ENCODE measurements at regions not wholly inside any gene's neighbourhood (a gene's known extent, or its start where the extent isn't known, plus 50 kb on each side); places are given as distances from the start of the nearest gene placed in this dataset.
A peak's percentile ranks its signal among the peaks of the same experiment; 100 is the strongest.

DNA sequence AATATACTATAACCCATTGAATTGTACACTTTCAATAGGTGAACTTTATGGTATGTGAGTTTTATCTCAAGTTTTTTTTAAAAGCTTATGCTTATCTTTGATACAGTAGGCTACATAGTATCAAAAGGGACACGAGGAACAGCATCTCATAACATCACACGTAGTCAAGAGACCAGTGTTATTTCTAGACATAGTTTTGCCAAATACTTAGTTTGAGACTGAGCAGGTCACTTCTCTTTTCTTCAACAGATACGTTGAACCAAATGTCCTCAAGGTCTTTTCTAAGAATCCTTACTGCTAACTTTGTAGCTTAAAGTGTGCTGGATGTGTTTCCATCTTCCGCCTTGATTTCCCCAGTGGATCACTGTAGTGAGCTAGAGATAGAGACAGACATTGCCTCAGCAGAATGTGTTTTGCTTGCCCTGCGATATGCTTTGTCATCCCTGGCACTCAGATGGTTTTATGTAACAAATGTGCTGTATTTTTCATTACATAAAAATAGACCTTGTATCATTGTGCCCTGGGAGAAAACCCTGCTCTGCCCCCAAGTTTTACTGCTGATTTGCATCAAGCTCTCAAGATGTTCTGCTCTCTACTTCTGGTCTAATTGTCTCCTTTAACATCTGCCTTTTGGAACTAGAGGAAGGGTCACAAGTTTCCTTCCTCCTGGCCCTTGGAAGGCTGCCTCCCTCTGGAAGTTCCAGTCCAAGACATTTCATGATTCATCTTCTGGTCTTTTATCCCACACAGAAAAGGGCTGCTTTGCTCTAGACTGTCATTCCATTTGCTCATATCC is 426.4 kb upstream of the RGMA start:
- no peaks in the 10 kb centered on the region for H3K36me3 ChIP-seq (ENCODE audit: control insufficient read depth in 2 of 4, insufficient read depth in 4 of 4, low read length in 3 of 4)
- H4K91ac ChIP-seq (replicated peaks; ENCODE audit: insufficient read length, low read length) = no peak overlapping the region
- no peak overlapping the region for H2BK5ac ChIP-seq (ENCODE audit: low read depth, low read length)
- no peak overlapping the region for H2BK12ac ChIP-seq (ENCODE audit: low read depth, low read length)
- CTCF ChIA-PET (ENCODE audit: partially characterized antibody) = interaction anchor here (0.6 to 1.5 kb wide), 4 partner anchors 234 to 604 kb away, joined by 3 to 5 read pairs (median 4); no protein-coding TSS in a partner anchor
- no peak overlapping the region for H2BK120ac ChIP-seq (replicated peaks; ENCODE audit: low read depth, low read length)
- TF ChIP-seq EZH2 (IDR thresholded peaks at IDR 0.05; ENCODE audit: low read depth, low read length, severe bottlenecking) (no peak), RXRA (IDR thresholded peaks at IDR 0.05; ENCODE audit: insufficient read depth, low read depth, low read length) (no peak), RAD21 (IDR thresholded peaks at IDR 0.05 in 1 of 2, conservative IDR thresholded peaks at IDR 0.05 in 1 of 2; ENCODE audit: low read depth in 2 of 2, low read length in 2 of 2) (peak in 1 of 2 experiments; percentile 44; a peak in 2 of 4 replicates), CREB1 (IDR thresholded peaks at IDR 0.05) (no peak), CHD1 (IDR thresholded peaks at IDR 0.05; ENCODE audit: low read depth, low read length) (no peak)
- TF ChIP-seq, protein P1, sequence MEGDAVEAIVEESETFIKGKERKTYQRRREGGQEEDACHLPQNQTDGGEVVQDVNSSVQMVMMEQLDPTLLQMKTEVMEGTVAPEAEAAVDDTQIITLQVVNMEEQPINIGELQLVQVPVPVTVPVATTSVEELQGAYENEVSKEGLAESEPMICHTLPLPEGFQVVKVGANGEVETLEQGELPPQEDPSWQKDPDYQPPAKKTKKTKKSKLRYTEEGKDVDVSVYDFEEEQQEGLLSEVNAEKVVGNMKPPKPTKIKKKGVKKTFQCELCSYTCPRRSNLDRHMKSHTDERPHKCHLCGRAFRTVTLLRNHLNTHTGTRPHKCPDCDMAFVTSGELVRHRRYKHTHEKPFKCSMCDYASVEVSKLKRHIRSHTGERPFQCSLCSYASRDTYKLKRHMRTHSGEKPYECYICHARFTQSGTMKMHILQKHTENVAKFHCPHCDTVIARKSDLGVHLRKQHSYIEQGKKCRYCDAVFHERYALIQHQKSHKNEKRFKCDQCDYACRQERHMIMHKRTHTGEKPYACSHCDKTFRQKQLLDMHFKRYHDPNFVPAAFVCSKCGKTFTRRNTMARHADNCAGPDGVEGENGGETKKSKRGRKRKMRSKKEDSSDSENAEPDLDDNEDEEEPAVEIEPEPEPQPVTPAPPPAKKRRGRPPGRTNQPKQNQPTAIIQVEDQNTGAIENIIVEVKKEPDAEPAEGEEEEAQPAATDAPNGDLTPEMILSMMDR (IDR thresholded peaks at IDR 0.05; ENCODE audit: control extremely low read depth in 1 of 3, insufficient read depth in 1 of 3, low read depth in 1 of 3, low read length in 3 of 3) = peak in 1 of 3 experiments; percentile 25; a peak in 2 of 4 replicates
- no peaks in the 10 kb centered on the region for H3K79me1 ChIP-seq (ENCODE audit: low read depth, low read length)
- no peak overlapping the region for H3K27ac ChIP-seq (ENCODE audit: low read depth, low read length)
- H2AK5ac ChIP-seq (ENCODE audit: low read depth, low read length) = no peak overlapping the region
- H4K20me1 ChIP-seq (replicated peaks in 1 of 2; ENCODE audit: control insufficient read depth in 1 of 2, insufficient read depth in 2 of 2, low read length in 2 of 2) = no peaks in the 10 kb centered on the region
- H3K4me1 ChIP-seq (replicated peaks in 1 of 4; ENCODE audit: control insufficient read depth in 3 of 4, insufficient read depth in 4 of 4, low read length in 3 of 4) = no peaks in the 10 kb centered on the region
- no peaks in the 10 kb centered on the region for H3K79me2 ChIP-seq (ENCODE audit: control insufficient read depth in 1 of 2, insufficient read depth in 2 of 2, low read length in 2 of 2)
- H3K56ac ChIP-seq (replicated peaks; ENCODE audit: insufficient read length, low read depth, low read length) = no peak overlapping the region
- H3K23ac ChIP-seq (ENCODE audit: insufficient read length) = no peak overlapping the region
- DNase-seq (ENCODE audit: low read depth in 1 of 2, low spot score in 2 of 2) = no peak
- H4K8ac ChIP-seq (ENCODE audit: extremely low read depth, insufficient read depth, low read length) = no peak overlapping the region
- POLR2A ChIA-PET (ENCODE audit: partially characterized antibody) = interaction anchor here (0.8 kb wide), 1 partner anchor 10 kb away, joined by 3 read pairs; no protein-coding TSS in a partner anchor
- H2BK15ac ChIP-seq (ENCODE audit: low read length) = no peak overlapping the region
- WGBS, 2 experiments (ENCODE audit: extremely low coverage in 1 of 2, insufficient coverage in 1 of 2, insufficient read length in 1 of 2, insufficient replicate concordance in 2 of 2, low coverage in 1 of 2, low lambda C conversion rate in 2 of 2, missing lambda C conversion rate in 1 of 2) = 97% methylated on average over 5 of the region's 5 CpGs; no CpG with 5 or more reads in 1 of the 2 experiments
- no peak overlapping the region for H3K18ac ChIP-seq (ENCODE audit: extremely low read depth, low read length)
- H3K27me3 ChIP-seq (replicated peaks in 1 of 4; ENCODE audit: control insufficient read depth in 3 of 4, extremely low read depth in 1 of 4, insufficient read depth in 3 of 4, low read length in 3 of 4) = no peaks in the 10 kb centered on the region
- no peak overlapping the region for H3K14ac ChIP-seq (ENCODE audit: insufficient read length)
- no peak overlapping the region for H3K4ac ChIP-seq (replicated peaks; ENCODE audit: insufficient read length, low read depth, low read length)
- no peaks in the 10 kb centered on the region for H3K23me2 ChIP-seq (ENCODE audit: low read depth, low read length)
- no peak for FAIRE-seq
- H2AFZ ChIP-seq (ENCODE audit: low read length) = no peak overlapping the region
- no peak overlapping the region for H3K4me2 ChIP-seq (ENCODE audit: insufficient read depth in 1 of 2, low read depth in 2 of 2, low read length in 2 of 2)
- H3K9me3 ChIP-seq (ENCODE audit: insufficient read depth in 2 of 2, low read depth in 1 of 2, low read length in 1 of 2) = no peaks in the 10 kb centered on the region
- no peak overlapping the region for H3K4me3 ChIP-seq (ENCODE audit: extremely low read depth in 1 of 4, insufficient read depth in 2 of 4, low read depth in 3 of 4, low read length in 4 of 4)
- H4K5ac ChIP-seq (ENCODE audit: insufficient read length, low read depth, low read length) = no peak overlapping the region
- H2BK20ac ChIP-seq (ENCODE audit: low read length) = no peak overlapping the region
- H3K9ac ChIP-seq (replicated peaks in 1 of 4; ENCODE audit: extremely low read depth in 1 of 4, low read depth in 3 of 4, low read length in 3 of 4) = no peak overlapping the region

Measured in H1 (cell line).